CD14-positive monocyte (primary cell): ENCODE measurements at regions not wholly inside any gene's neighbourhood (a gene's known extent, or its start where the extent isn't known, plus 50 kb on each side); places are given as distances from the start of the nearest gene placed in this dataset.

Experiments
- DNase-seq, 3 donors: peaks; one replicate each; pipeline ENCODE4 v3.0.0-alpha.2; 2011 to 2022
- H2AFZ ChIP-seq: 2 replicates; pipeline ENCODE4 v1.6.0; 2012; ENCODE audit warnings: mild to moderate bottlenecking, low read depth, low read length, inconsistent platforms; ENCODE audit not compliant: insufficient read depth, poor library complexity, severe bottlenecking
- H3K27ac ChIP-seq, 2 donors: 1 replicate in 1 of 2; 2 replicates in 1 of 2; pipeline ENCODE4 v1.5.1; 2012 to 2013; ENCODE audit warnings: low read length in 2 of 2, control low read depth in 1 of 2, inconsistent platforms in 1 of 2, low read depth in 1 of 2, mild to moderate bottlenecking in 1 of 2
- H3K27me3 ChIP-seq, 2 donors: one replicate each; pipeline versions ENCODE4 v1.6.0 to v1.6.1; 2011 to 2013; ENCODE audit warnings: low read length in 2 of 2; ENCODE audit not compliant: control insufficient read depth in 2 of 2, insufficient read depth in 2 of 2
- H3K36me3 ChIP-seq, 2 donors: replicated peaks in 1 of 2; 1 replicate in 1 of 2; 2 replicates in 1 of 2; pipeline versions ENCODE4 v1.5.1 to v1.6.1; 2012 to 2013; ENCODE audit warnings: low read length in 2 of 2, control low read depth in 1 of 2, inconsistent platforms in 1 of 2, mild to moderate bottlenecking in 1 of 2; ENCODE audit not compliant: insufficient read depth in 2 of 2, control insufficient read depth in 1 of 2
- H3K4me1 ChIP-seq, 2 donors: 1 replicate in 1 of 2; 2 replicates in 1 of 2; pipeline versions ENCODE4 v1.5.1 to v1.6.1; 2012 to 2013; ENCODE audit warnings: low read length in 2 of 2, control low read depth in 1 of 2, inconsistent platforms in 1 of 2, mild to moderate bottlenecking in 1 of 2, moderate library complexity in 1 of 2; ENCODE audit not compliant: insufficient read depth in 2 of 2, control insufficient read depth in 1 of 2
- H3K4me2 ChIP-seq: replicated peaks from 2 replicates; pipeline ENCODE3; 2012; ENCODE audit warnings: low read length, moderate library complexity, mild to moderate bottlenecking; ENCODE audit not compliant: poor library complexity, severe bottlenecking; ENCODE audit errors: extremely low read depth
- H3K4me3 ChIP-seq, 3 experiments: fragments of 200-600 bp in 1 of 3; sonication (generic) in 1 of 3; replicated peaks in 1 of 3; 1 replicate in 2 of 3; 2 replicates in 1 of 3; pipeline ENCODE4 v1.5.1; 2011 to 2013; ENCODE audit warnings: low read length in 3 of 3, mild to moderate bottlenecking in 3 of 3, control low read depth in 2 of 3, low read depth in 2 of 3, inconsistent platforms in 1 of 3, moderate library complexity in 1 of 3
- H3K79me2 ChIP-seq: 2 replicates; pipeline ENCODE4 v1.6.0; 2012; ENCODE audit warnings: mild to moderate bottlenecking, control low read depth, inconsistent platforms, low read length, moderate library complexity; ENCODE audit not compliant: insufficient read depth
- H3K9ac ChIP-seq: 2 replicates; pipeline ENCODE4 v1.6.0; 2017; ENCODE audit warnings: low read length, mild to moderate bottlenecking; ENCODE audit not compliant: insufficient read depth, poor library complexity, severe bottlenecking
- H3K9me3 ChIP-seq, 2 donors: replicated peaks in 1 of 2; 1 replicate in 1 of 2; 2 replicates in 1 of 2; pipeline versions ENCODE4 v1.5.1 to v1.6.1; 2012 to 2013; ENCODE audit warnings: low read length in 2 of 2, control low read depth in 1 of 2; ENCODE audit not compliant: control insufficient read depth in 1 of 2, insufficient read depth in 1 of 2
- H4K20me1 ChIP-seq: 2 replicates; pipeline ENCODE4 v1.6.0; 2012; ENCODE audit warnings: mild to moderate bottlenecking, low read length, control low read depth, moderate library complexity; ENCODE audit not compliant: insufficient read depth
- H3K27ac Mint-ChIP-seq, 7 donors: one replicate each; pipeline ENCODE4 v1.8.0; 2020; ENCODE audit warnings: mild to moderate bottlenecking in 7 of 7, mixed read lengths in 7 of 7, moderate library complexity in 6 of 7, inconsistent platforms in 2 of 7
- H3K27me3 Mint-ChIP-seq, 3 donors: one replicate each; pipeline ENCODE4 v1.8.0; 2021 to 2022; ENCODE audit warnings: low read depth in 3 of 3, mild to moderate bottlenecking in 3 of 3, mixed read lengths in 3 of 3, moderate library complexity in 3 of 3, inconsistent platforms in 1 of 3
- H3K36me3 Mint-ChIP-seq, 2 donors: one replicate each; pipeline ENCODE4 v1.8.0; 2020; ENCODE audit warnings: mixed read lengths in 2 of 2, inconsistent platforms in 1 of 2, mild to moderate bottlenecking in 1 of 2
- H3K4me1 Mint-ChIP-seq: one replicate; pipeline ENCODE4 v1.8.0; 2020; ENCODE audit warnings: mild to moderate bottlenecking, mixed read lengths
- H3K4me3 Mint-ChIP-seq, 2 donors: one replicate each; pipeline ENCODE4 v1.8.0; 2020; ENCODE audit warnings: mild to moderate bottlenecking in 2 of 2, mixed read lengths in 2 of 2, moderate library complexity in 1 of 2
- H3K9me3 Mint-ChIP-seq, 7 donors: one replicate each; pipeline ENCODE4 v1.8.0; 2020 to 2022; ENCODE audit warnings: mixed read lengths in 7 of 7, mild to moderate bottlenecking in 6 of 7, moderate library complexity in 6 of 7, inconsistent platforms in 2 of 7
- WGBS: methylation state at CpG from one replicate; pipeline ENCODE4 v1.1.5; 2013; ENCODE audit warnings: missing lambda C conversion rate; ENCODE audit not compliant: insufficient coverage; 5-methylcytosine and 5-hydroxymethylcytosine counted together
- intact Hi-C, 2 donors: fragments of 100-400 bp; cut with micrococcal nuclease; formaldehyde crosslinking; loops; one replicate each; pipeline versions ENCODE4 v1.15.0 to v1.15.1; 2023
- TF ChIP-seq, protein P1 (sequence below): fragments of 200-600 bp; IDR thresholded peaks from one replicate; pipeline ENCODE4 v1.8.0; 2022; ENCODE audit warnings: antibody characterized with exemption, mild to moderate bottlenecking

DNA sequence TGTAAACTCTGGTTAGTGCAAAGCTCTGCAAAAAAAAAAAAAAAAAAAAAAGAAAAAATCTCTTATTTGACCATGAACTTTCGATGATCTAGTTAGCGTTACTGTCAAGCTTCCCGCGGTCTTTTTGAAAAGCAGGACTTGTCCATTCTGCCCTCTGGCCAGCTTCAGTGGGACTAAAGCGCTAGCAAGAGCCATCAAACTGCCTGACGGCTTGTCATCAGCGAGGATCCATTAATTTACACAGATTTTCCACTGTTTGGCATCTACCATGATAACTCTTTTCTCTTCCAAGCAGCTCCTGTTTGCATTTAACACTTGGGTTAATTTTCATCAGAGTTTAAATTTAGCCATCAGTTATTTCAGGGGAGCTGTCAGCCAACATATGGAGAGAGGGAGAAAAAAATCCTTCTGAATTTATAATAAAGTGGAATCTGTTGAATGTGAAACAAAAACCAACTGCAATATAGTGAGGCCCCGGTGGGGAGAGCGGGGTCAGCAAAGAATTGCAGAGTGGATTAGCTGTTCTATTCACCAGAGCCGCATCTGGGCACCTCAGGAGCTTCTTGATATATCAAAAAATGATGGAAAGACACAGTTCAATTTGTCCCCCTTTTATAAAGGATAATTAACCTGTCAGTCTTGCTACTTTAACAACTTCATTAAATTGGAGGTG is 298.2 kb downstream of the SPATA17 start:
- Histone ChIP-seq H3K4me2 (no peak overlapping the region), H3K27ac (no peak overlapping the region), H3K4me1 (no peaks in the 10 kb centered on the region), H3K9ac (no peak overlapping the region), H3K9me3 (peaks cover 0 to 3% of the 10 kb centered on the region in 2 donors), H3K4me3 (no peak overlapping the region), H2AFZ (no peak overlapping the region), H4K20me1 (no peaks in the 10 kb centered on the region), H3K36me3 (no peaks in the 10 kb centered on the region), H3K27me3 (peaks cover under 1 to 7% of the 10 kb centered on the region in 2 donors), H3K79me2 (no peaks in the 10 kb centered on the region)
- WGBS: 91% methylated on average over 7 of the region's 10 CpGs
- peaks cover 3 to 11% (median 7%) of the 10 kb centered on the region in 3 donors for H3K27me3 Mint-ChIP-seq
- intact Hi-C loops: no loop called here
- H3K27ac Mint-ChIP-seq: no peak overlapping the region
- no peak overlapping the region for H3K4me3 Mint-ChIP-seq
- TF ChIP-seq, protein P1, sequence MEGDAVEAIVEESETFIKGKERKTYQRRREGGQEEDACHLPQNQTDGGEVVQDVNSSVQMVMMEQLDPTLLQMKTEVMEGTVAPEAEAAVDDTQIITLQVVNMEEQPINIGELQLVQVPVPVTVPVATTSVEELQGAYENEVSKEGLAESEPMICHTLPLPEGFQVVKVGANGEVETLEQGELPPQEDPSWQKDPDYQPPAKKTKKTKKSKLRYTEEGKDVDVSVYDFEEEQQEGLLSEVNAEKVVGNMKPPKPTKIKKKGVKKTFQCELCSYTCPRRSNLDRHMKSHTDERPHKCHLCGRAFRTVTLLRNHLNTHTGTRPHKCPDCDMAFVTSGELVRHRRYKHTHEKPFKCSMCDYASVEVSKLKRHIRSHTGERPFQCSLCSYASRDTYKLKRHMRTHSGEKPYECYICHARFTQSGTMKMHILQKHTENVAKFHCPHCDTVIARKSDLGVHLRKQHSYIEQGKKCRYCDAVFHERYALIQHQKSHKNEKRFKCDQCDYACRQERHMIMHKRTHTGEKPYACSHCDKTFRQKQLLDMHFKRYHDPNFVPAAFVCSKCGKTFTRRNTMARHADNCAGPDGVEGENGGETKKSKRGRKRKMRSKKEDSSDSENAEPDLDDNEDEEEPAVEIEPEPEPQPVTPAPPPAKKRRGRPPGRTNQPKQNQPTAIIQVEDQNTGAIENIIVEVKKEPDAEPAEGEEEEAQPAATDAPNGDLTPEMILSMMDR: no peak
- H3K4me1 Mint-ChIP-seq: no peaks in the 10 kb centered on the region
- H3K9me3 Mint-ChIP-seq: peaks cover 0 to 7% (median 2%) of the 10 kb centered on the region in 7 donors
- DNase-seq: no peak
- no peaks in the 10 kb centered on the region for H3K36me3 Mint-ChIP-seq

DNA sequence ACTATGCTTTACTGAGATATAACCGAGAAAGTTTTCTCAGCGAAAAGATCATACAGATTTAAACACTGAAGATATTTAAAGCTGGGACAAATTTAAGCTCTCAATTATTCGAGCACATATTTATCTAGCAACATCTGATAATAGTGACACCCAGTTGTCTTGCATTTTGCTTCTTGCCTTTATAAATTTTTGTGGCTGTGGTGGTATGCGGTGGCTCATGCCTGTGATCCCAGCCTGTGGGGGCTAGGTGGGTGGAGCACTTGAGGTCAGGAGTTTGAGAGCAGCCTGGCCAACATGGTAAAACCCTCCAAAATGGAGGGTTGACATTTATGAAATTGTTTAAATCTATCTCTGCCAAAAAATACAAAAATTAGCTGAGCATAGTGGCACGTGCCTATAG is 312.2 kb downstream of the SPATA17 start:
- H3K36me3 ChIP-seq: no peaks in the 10 kb centered on the region
- no peaks in the 10 kb centered on the region for H3K36me3 Mint-ChIP-seq
- H3K27me3 ChIP-seq: no peaks in the 10 kb centered on the region
- no peaks in the 10 kb centered on the region for H3K4me1 ChIP-seq
- no peak overlapping the region for H3K27ac ChIP-seq
- no peaks in the 10 kb centered on the region for H3K79me2 ChIP-seq
- WGBS: 100% methylated on average over 1 of the region's 5 CpGs
- no peak for DNase-seq
- no peak overlapping the region for H3K4me2 ChIP-seq
- H3K4me3 Mint-ChIP-seq: no peak overlapping the region
- no peaks in the 10 kb centered on the region for H3K4me1 Mint-ChIP-seq
- H3K9me3 ChIP-seq: peaks cover 0 to 3% of the 10 kb centered on the region in 2 donors
- H3K9me3 Mint-ChIP-seq: peaks cover 0 to 6% (median 0%) of the 10 kb centered on the region in 7 donors
- H3K4me3 ChIP-seq: no peak overlapping the region
- H3K9ac ChIP-seq: no peak overlapping the region
- H3K27ac Mint-ChIP-seq: no peak overlapping the region
- TF ChIP-seq, protein P1: no peak
- no peak overlapping the region for H2AFZ ChIP-seq
- H4K20me1 ChIP-seq: no peaks in the 10 kb centered on the region
- intact Hi-C loops: no loop called here
- H3K27me3 Mint-ChIP-seq: peaks cover 0 to 2% (median 0%) of the 10 kb centered on the region in 3 donors
